Frontal cortex (tissue), 3 donors: ENCODE measurements at regions not wholly inside any gene's neighbourhood (a gene's known extent, or its start where the extent isn't known, plus 50 kb on each side); places are given as distances from the start of the nearest gene placed in this dataset.
A peak's percentile ranks its signal among the peaks of the same experiment; 100 is the strongest.

Experiments
- DNase-seq, 2 donors: peaks; one replicate each; pipeline ENCODE4 v3.0.0; 2012; ENCODE audit warnings: low spot score in 2 of 2
- FAIRE-seq: peaks from 2 replicates; lab custom pipeline; 2012; peaks lifted over from hg19 to GRCh38; lab: Jason Lieb, UNC
- donor health status: control.
- donor health status: control.
- donor health status: control.

DNA sequence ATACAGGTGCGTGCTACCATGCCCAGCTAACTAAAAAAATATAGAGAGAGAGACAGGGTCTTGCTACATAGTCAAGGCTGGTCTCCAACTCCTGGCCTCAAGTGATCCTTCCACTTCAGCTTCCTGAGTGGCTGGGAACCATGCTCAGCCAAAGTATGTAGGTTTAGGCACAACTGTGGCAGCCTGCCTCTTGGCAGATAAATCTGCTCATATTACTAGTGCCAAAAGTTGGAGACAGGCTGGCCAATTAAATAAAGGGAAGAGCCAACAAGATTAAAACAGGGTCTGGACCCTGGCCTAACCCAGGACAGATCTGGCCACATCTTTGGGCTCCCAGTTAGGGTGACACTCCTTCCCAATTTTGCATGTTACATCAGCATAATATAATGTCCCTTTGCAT, 151.7 kb downstream of the CBLN1 start:
- DNase-seq (no peak), FAIRE-seq (no peak)

DNA sequence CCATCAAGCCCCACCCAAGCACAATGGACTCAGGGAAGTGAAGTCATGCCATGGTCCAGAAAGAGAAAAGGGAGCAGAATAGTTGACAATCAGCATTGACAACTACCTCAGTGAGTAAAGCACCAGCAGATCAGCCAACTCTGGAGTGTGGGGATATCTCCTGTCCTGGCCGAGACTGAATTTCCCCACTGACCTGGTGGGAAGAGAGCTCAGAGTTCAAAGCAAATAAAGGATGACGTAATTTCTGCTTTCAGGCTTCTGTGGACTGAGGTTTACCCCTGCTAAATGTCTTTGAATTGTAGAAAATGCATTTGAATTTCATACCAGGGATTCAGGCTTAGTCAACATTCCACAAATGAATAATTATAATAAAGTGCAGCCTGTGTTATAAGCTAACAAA, 152.9 kb downstream of the CBLN1 start:
- FAIRE-seq (no peak), DNase-seq (no peak)

DNA sequence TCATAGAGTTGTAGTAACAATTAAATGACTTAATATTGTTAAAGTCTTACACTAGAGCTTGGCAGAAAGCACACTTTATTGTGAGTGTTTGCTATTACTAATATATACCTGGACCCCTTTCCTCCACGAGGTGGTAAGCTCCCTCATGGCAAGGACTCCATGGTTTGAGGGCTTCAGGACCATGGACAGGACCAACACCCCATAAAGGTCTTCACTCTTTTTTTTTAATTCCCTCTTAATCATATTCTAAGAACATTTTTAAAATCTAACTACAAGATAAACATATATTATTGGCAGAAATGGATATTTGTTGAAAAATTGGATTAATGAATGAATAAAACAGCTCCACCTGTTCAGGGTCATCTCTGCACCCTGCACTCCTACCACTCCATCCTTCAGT, 154.5 kb downstream of the CBLN1 start:
- no peak for FAIRE-seq

DNA sequence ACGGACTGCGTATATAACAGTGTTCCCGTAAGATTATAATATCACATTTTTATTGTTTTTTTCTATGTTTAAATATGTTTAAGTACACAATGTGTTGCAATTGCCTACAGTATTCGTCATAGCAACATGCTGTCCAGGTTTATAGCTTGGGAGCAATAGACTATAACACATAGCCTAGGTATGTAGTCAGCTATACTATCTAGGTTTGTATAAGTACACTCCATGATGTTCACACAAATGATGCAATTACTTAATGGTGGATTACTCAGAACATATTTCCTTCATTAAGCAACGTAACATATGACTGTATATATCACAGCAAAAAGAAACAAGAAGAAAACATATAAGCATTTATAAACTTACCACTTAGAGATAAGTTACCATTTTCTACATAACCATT, 160.0 kb downstream of the CBLN1 start:
- FAIRE-seq (no peak), DNase-seq (no peak)

More for the DNA sequence above, 154.5 kb downstream of the CBLN1 start:
- DNase-seq = no peak

DNA sequence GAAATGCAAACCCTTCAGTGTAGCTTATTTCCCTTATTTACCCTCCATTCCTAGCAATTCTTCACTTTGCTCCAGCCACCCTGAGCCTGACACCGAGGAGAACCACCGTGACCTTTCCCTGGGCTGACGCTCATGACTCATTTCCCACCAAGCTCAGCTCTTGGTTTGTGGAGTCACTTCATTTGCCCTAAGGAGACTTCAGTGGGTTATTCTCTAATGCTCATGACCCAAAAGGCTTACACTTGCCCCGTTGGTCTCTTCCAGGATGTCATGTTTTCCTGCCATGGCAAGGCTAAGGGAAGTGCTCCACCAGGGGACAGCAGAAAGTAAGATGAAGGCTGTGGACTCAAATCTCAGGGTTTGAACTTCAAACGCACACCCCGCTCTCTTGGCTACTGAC, 161.0 kb downstream of the CBLN1 start:
- FAIRE-seq (no peak), DNase-seq (no peak)

DNA sequence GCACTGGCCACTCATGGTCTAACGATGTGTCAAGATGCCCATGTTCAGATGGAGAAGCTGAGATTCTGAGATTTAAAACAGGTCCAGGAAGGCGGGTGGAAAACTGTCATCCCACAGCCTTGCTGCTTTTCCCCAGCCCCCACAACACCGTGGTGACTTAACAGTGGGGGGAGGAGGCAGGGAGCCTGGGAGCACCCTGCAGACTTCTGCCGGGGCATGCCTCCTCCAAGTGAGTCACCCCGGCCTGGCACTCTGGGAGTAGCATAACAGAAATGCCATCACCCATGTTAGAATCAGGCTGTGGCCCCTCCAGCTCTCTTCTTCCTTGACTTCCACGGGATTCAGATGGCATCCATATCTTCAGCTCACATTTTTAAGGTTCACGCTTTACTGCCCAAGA, 164.8 kb downstream of the CBLN1 start:
- FAIRE-seq (no peak), DNase-seq (no peak)

DNA sequence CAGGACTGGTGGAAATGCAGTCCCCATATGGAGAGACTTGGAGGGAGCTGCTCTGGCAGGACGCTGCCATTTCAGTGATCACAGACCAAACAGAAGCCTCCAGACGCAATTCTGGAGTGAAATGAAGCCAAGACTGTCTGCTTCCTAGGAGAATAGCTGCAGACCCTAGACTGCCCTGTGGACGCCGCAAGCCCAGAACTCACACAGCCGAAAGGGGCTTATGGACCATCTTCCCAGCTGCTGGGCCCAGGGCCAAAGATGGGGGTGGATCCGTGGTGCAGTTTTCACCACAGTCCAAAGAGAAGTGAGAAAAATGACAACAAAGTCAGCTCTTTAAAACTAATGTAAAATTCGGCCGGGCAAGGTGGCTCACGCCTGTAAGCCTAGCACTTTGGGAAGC, 165.7 kb downstream of the CBLN1 start:
- FAIRE-seq (no peak), DNase-seq (no peak)

DNA sequence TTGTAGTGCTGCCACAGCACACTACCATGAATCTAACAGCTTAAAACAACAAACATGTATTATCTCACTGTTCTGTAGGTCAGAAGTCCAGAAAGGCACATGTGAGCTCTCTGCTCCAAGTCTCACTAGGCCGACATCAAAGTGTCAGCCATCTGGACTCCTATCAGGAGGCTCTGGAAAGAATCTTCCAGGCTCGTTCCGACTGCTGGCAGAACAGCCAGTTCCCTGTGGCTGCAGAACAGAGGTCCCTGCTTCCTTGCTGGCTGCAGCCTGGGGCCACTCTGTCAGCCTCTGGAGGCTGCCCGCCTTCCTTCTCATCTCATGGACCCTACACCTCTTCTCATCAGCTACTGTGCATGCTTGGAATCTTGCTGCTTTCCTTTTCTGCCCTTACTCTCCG, 168.9 kb downstream of the CBLN1 start:
- DNase-seq (no peak), FAIRE-seq (no peak)

DNA sequence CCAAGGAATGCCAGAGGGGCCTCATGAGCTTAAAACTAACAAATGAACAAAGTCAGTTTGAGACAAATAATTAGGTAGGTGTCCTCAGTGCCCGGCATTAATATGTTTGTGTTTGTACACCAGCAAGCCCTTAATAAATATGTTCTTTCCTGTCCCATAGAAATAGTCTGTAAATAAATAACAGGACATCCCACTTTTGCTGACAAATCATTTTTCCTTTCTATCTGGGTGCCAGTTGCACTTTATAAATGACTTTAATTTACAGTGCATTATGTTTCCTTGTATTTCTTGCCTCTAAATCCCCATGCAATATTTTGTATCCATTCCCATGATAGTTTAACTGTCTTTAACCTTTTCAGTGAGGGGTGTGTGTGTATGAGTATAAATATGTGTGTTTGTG, 170.3 kb downstream of the CBLN1 start:
- DNase-seq = no peak

DNA sequence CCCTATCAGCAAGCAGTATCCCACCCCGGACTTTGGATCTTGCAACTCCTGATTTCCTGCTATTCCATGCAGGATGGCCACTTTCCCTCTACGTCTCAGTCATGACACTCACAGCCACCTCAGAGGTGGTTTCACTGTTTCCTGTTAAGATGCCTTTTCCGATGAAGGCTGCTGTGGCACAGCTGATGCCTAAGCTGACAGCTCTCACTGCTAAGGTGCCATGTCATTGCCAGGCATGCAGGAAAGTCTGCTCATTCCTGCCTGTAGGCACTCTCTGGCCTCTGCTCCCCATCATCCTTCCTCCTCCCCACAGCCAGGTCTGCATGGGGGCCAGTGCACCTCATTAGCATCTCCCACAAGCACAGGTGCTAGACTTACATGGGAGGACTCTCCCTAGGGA, 173.0 kb downstream of the CBLN1 start:
- FAIRE-seq (no peak), DNase-seq (no peak)

More for the DNA sequence above, 170.3 kb downstream of the CBLN1 start:
- no peak for FAIRE-seq

DNA sequence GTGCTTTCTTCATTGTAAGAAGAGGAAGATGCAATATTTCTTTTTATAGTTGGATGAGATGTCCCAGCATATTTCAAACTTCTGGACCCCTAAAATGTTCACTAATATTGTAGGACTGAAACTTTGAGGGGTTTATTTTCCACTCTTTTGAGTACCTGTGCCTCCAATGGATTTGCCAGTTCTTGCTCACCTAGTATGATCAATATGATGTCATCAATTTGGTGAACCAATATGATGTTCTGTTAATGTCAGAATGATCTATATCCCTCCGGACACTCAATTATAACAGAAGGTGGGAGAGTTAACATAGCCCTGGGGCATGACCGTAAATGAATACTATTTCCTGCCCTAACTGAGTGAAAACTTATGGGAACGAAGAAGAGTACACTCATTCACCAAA, 178.3 kb downstream of the CBLN1 start:
- DNase-seq (no peak), FAIRE-seq (no peak)

DNA sequence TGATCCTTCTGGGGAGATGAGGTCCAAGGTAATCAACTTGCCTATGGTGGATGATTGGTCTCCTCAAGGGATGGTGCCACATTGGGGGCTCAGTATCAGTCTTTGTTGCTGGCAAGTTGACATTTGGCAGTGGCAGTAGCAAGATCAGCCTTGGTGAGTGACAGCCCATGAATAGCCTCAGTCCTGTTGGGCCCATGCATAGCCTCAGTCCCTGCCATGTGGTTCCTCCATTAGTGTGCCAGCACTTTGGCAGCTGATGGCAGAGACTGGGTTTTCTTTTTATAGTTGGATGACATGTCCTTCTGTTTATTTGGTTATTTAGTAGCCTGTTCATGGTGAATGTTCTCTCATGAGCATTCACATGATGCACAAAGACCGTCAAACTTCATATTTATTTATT, 179.6 kb downstream of the CBLN1 start:
- FAIRE-seq = no peak

DNA sequence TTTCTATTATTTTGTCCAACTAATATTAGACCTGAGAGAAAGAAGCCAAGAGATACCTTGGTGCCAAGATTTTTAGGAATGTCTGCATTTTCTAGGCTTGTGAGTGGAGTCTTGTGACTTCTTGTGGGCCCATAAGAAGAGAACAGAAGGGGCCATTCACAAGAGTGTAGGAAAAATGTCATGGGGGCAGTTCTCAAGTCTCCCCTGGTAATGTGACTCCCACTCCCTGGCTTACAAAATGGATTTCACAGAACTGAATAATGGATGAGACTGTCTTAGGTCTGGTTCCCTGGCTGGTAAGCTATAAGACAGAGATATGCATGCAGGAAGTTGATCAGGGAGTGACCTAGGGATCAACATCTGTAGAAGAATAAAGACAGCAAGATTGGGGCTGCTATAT, 181.3 kb downstream of the CBLN1 start:
- DNase-seq = no peak
- no peak for FAIRE-seq

More for the DNA sequence above, 179.6 kb downstream of the CBLN1 start:
- DNase-seq = no peak

DNA sequence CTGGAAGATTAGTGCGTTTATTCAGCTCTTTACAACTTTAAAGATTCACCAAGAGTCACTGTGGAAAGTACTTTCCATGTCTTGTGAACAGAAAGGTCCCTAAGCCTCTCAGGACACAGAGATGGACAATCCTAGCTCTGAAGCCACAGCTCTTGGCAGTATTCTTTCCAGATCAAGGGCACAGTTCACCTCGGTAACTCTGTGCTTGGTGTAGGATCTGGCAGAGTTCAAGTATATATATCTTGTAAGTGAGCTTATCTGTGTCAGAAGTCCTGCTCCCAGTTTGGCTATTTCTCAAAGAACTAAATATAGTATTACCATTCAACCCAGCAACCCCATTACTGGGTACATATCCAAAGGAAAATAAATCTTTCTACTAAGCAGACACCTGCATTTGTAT, 183.7 kb downstream of the CBLN1 start:
- DNase-seq (no peak), FAIRE-seq (no peak)

DNA sequence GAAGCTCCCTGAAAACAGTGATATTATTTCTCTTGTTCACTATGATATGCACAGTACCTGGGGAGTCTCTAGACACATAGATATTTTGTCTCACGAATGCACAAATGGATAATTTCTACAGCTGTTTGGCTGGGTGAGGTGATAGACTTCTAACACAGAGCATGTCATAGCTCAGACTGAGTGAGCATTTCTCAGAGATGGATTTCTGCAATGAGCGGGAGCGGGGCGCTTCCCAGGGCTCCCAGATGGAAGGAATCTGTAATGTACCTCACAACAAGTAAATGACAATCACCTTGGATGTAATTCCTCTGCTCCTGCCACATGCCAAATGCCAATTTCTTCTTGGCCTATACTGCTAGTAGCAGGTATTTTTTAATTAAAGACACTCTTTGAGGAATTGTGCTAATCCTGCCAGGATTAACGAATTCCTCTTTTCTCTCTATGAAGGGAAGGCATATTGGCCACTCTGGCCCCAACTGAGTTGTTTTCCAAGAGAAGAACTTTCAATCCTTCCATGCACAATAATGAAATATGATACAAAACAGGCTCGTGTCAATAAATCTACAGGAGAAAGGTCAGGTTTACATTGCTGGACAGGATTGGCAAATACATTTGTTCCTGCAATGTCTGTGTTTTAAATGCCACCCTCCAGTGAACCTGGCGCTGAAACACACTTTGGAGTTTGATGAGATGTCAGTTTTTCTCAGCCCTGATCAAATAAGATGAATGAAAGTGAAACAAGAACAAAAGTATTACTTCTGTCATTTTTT, 185.3 kb downstream of the CBLN1 start:
- FAIRE-seq (no peak), DNase-seq (no peak)

DNA sequence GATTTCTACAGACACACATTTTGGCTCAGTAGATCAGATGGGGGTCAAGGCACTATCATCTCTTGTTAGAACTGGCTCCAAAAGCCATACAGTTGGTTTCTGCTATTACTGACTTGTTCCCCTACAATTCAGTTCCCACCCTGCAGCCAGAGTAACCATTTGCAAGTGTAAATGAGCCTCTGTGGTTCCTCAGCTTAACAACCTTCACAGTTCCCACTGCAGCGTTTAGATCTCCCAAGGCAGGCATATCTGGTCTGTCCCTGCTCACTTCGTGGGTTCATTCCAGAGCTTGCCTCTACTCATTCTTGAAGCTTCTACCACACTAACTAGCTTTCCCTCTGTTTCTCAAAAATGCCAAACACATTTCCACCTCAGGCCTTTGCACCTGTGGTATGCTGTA, 186.1 kb downstream of the CBLN1 start:
- no peak for FAIRE-seq
- no peak for DNase-seq

DNA sequence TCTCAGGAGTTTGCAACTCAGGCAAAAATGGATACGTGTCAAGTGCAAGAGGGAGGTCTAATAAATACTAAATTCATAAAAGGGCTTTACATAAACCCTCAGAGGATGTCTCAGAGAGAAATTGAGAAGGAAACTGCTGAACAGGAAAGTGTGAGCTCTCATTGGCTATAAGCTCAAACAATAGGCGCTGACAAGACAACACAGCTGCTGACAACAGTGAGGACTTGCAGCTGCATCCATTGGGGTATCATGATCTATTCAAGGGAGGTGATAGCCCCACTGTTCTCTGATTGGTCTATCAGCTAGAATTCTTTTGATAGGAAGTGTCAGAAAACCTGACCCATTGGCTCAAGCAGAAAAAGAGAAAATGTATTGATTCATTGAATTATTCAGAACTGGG, 187.2 kb downstream of the CBLN1 start:
- no peak for FAIRE-seq

DNA sequence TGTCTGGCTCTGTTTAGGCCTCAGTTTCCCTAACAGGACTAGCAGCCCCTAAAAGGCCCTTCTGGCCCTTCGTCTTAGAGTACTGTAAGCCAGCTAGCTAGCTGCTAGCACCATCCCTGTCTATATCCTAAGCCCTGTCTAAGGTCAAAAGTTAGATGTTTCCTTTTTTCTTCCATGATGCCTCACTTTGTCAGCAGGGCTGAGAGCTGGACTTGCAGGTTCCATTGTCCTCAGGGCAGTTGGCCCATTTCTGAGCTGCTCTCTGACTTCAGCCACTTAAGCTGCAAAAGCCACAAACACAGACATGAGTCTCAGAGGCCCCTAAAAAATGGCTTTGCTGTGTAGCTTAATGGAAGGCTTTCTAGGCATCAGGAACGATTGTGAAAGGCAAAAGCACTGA, 187.7 kb downstream of the CBLN1 start:
- no peak for FAIRE-seq
- DNase-seq = no peak

More for the DNA sequence above, 187.2 kb downstream of the CBLN1 start:
- peak in 1 of 2 donors; percentile 8 for DNase-seq

DNA sequence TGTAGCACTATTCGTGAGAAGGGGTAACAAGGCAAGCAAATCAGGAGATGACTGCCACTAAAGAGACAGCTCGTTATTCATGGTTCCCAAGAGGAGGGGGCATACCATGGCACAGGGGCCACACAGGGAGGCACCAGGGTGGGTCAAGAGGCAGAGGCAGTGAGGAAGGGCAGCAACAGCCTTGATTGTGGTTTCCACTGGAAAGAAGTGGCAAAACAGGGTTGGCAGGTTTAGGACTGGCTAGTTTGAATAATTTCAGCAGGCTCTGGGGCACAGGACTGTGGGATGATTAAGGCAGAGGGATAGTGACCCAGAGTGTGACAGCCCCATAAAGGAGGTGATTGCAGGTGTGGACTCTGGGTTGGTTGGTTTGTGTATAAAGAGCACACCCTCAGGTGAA, 188.9 kb downstream of the CBLN1 start:
- no peak for FAIRE-seq

DNA sequence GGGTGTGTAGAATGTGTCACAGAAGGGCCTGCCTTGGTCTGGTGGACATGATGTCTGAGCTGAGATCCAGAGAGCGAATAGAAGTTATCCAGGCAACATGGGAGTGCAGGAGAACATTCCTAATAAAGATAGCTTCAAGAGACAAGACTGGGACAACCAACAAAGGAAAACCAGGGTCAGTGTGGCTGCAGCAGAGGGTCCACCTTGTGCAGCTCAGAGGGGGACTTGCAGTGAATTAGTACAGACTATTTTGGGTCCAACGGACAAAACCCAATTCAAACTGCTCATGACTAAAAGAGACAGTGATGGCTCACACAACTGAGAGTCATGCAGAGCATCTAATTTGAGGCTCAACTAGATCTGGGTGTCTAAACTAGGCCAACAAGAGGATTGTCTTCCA, 192.1 kb downstream of the CBLN1 start:
- DNase-seq = no peak
- FAIRE-seq = no peak

More for the DNA sequence above, 188.9 kb downstream of the CBLN1 start:
- no peak for DNase-seq

DNA sequence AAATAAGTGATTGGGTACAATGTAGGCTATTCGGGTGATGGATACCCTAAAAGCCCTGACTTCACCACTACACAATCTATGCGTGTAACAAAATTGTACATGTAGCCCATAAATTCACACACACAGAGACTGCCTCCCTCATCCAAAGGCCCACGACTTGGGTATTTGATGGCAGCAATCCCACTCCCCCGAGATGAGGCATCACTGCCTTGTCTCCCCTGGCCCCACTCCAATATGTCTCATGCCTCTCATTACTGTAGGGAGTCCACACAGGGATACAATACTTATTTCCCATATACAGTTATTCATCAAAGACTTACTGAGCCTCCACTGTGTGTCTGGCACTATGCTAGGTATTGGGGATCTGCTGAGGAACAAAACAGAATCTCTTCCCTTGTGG, 192.6 kb downstream of the CBLN1 start:
- DNase-seq = no peak
- FAIRE-seq = no peak

DNA sequence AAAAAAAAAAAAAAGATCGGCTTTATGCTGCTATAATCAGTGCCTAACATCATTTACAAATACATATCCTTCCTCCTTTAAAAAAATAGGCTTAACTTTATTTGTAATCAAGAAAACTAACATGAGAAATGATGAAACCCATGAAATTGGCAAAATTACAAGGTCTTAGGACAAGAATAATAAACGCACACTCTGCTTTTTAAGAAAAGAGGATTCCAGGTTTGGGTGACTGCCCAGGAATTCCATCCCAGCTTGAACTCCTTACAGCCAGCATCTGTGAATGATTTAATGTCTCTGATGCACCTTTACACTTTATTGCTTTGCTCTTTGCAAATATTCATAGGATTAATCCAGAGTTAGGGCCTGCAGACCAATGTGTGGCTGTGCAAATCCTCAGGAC, 196.0 kb downstream of the CBLN1 start:
- no peak for DNase-seq
- no peak for FAIRE-seq
